PC-9 (cell line): ENCODE measurements at regions not wholly inside any gene's neighbourhood (a gene's known extent, or its start where the extent isn't known, plus 50 kb on each side); places are given as distances from the start of the nearest gene placed in this dataset.

Source experiments
- BruUV-seq: library from RNA; stranded (reverse); fragments of 400-500 nt; replicated peaks from 2 replicates; lab custom pipeline; 2021; lab: Mats Ljungman, UMichigan
- CTCF ChIA-PET: fragments of 300-600 bp; sonication (Branson Sonifier 250); formaldehyde crosslinking; loops from one replicate; lab custom pipeline; 2022; ENCODE audit warnings: antibody characterized with exemption; lab: Charles Lee
- POLR2A ChIA-PET: fragments of 300-600 bp; sonication (Branson Sonifier 250); formaldehyde crosslinking; loops from one replicate; lab custom pipeline; 2022; ENCODE audit warnings: antibody characterized with exemption; ENCODE audit not compliant: unreplicated experiment; lab: Charles Lee
- DNase-seq, 2 experiments: peaks; one replicate each; pipeline versions ENCODE4 v3.0.0 to v3.0.0-alpha.2; 2015 to 2022; ENCODE audit warnings: mixed read lengths in 1 of 2
- H2AFZ ChIP-seq: fragments of 200-600 bp; sonication (generic); 2 replicates; pipeline ENCODE4 v1.8.1; 2017; ENCODE audit warnings: antibody characterized with exemption
- H3F3A ChIP-seq: fragments of 200-600 bp; sonication (generic); 2 replicates; pipeline ENCODE4 v1.8.1; 2017; ENCODE audit warnings: antibody characterized with exemption, mild to moderate bottlenecking, low read depth; ENCODE audit not compliant: insufficient read depth
- H3K27ac ChIP-seq: fragments of 200-600 bp; sonication (generic); 2 replicates; pipeline ENCODE4 v1.6.1; 2016; ENCODE audit warnings: mixed run types
- H3K27me3 ChIP-seq: fragments of 200-600 bp; sonication (generic); 2 replicates; pipeline ENCODE4 v1.6.1; 2016; ENCODE audit warnings: low read depth, mixed run types; ENCODE audit not compliant: insufficient read depth
- H3K36me3 ChIP-seq: fragments of 200-600 bp; sonication (generic); 2 replicates; pipeline ENCODE4 v1.6.1; 2016; ENCODE audit warnings: low read depth, mixed run types
- H3K4me1 ChIP-seq: fragments of 200-600 bp; sonication (generic); replicated peaks from 2 replicates; pipeline ENCODE4 v1.6.1; 2016; ENCODE audit warnings: mixed run types; ENCODE audit not compliant: insufficient read depth
- H3K4me2 ChIP-seq: fragments of 200-600 bp; sonication (generic); 2 replicates; pipeline ENCODE4 v1.6.1; 2017; ENCODE audit warnings: mixed run types
- H3K4me3 ChIP-seq: fragments of 200-600 bp; sonication (generic); 2 replicates; pipeline ENCODE4 v1.6.1; 2016; ENCODE audit warnings: mixed run types
- H3K79me2 ChIP-seq: fragments of 200-600 bp; sonication (generic); 2 replicates; pipeline ENCODE4 v1.6.1; 2017; ENCODE audit warnings: low read depth, mixed run types
- H3K9me2 ChIP-seq: fragments of 200-600 bp; sonication (generic); 2 replicates; pipeline ENCODE4 v1.8.1; 2017; ENCODE audit warnings: mild to moderate bottlenecking; ENCODE audit not compliant: insufficient read depth
- H3K9me3 ChIP-seq: fragments of 200-600 bp; sonication (generic); 2 replicates; pipeline ENCODE4 v1.8.1; 2016; ENCODE audit warnings: low read depth; ENCODE audit not compliant: insufficient read depth
- H4K20me1 ChIP-seq: fragments of 200-600 bp; sonication (generic); 2 replicates; pipeline ENCODE4 v1.8.1; 2017; ENCODE audit not compliant: insufficient read depth
- CTCF ChIP-seq: fragments of 200-600 bp; sonication (generic); conservative IDR thresholded peaks from 2 replicates; pipeline ENCODE4 v1.6.1; 2017; ENCODE audit warnings: mixed run types, antibody characterized with exemption, mild to moderate bottlenecking, moderate library complexity
- EZH2 ChIP-seq: fragments of 200-600 bp; sonication (generic); IDR thresholded peaks from 2 replicates; pipeline ENCODE4 v1.8.0; 2017; ENCODE audit warnings: antibody characterized with exemption, low read depth
- intact Hi-C: fragments of 100-400 bp; cut with micrococcal nuclease; formaldehyde crosslinking; loops from one replicate; pipeline ENCODE4 v1.10.0; 2022; ENCODE audit not compliant: unreplicated experiment

GRCh38 chr5:68411161-68411560 lies 195.6 kb downstream of the PIK3R1 start:
- no peak overlapping the region for H3K4me2 ChIP-seq
- no peaks in the 10 kb centered on the region for H3K9me3 ChIP-seq
- H2AFZ ChIP-seq: no peak overlapping the region
- BruUV-seq: no TSS peak
- peaks cover 11% of the 10 kb centered on the region for H3K4me1 ChIP-seq
- intact Hi-C loops: no loop called here
- no peak for DNase-seq
- H3K9me2 ChIP-seq: no peaks in the 10 kb centered on the region
- no peak overlapping the region for H3K4me3 ChIP-seq
- no peak overlapping the region for H3K27ac ChIP-seq
- CTCF ChIA-PET: no interaction called here
- H3K79me2 ChIP-seq: no peaks in the 10 kb centered on the region
- POLR2A ChIA-PET: no interaction called here
- H3K36me3 ChIP-seq: no peaks in the 10 kb centered on the region
- H3K27me3 ChIP-seq: no peaks in the 10 kb centered on the region
- no peaks in the 10 kb centered on the region for H4K20me1 ChIP-seq
- H3F3A ChIP-seq: peaks cover 4% of the 10 kb centered on the region; the same call in 1 of the 2 replicates
- no peak for TF ChIP-seq CTCF

GRCh38 chr5:68415177-68416085 lies 199.9 kb downstream of the PIK3R1 start:
- TF ChIP-seq EZH2 (no peak), CTCF (no peak)
- H3K79me2 ChIP-seq: no peaks in the 10 kb centered on the region
- no peaks in the 10 kb centered on the region for H3F3A ChIP-seq
- H3K9me3 ChIP-seq: no peaks in the 10 kb centered on the region
- intact Hi-C loops: no loop called here
- H2AFZ ChIP-seq: no peak overlapping the region
- no peaks in the 10 kb centered on the region for H4K20me1 ChIP-seq
- ChIA-PET CTCF (no interaction called here), POLR2A (no interaction called here)
- H3K27me3 ChIP-seq: no peaks in the 10 kb centered on the region
- no peaks in the 10 kb centered on the region for H3K36me3 ChIP-seq
- no peak for DNase-seq
- peaks cover 12% of the 10 kb centered on the region for H3K4me1 ChIP-seq
- no peak overlapping the region for H3K4me3 ChIP-seq
- no TSS peak for BruUV-seq
- H3K4me2 ChIP-seq: no peak overlapping the region
- no peaks in the 10 kb centered on the region for H3K9me2 ChIP-seq
- H3K27ac ChIP-seq: no peak overlapping the region

GRCh38 chr5:68416714-68417113 lies 201.2 kb downstream of the PIK3R1 start:
- no TSS peak for BruUV-seq
- Histone ChIP-seq H2AFZ (no peak overlapping the region), H3K27ac (no peak overlapping the region), H3K9me2 (no peaks in the 10 kb centered on the region), H3K9me3 (no peaks in the 10 kb centered on the region), H4K20me1 (no peaks in the 10 kb centered on the region), H3K4me1 (peaks cover 20% of the 10 kb centered on the region), H3K4me3 (no peak overlapping the region), H3K27me3 (no peaks in the 10 kb centered on the region), H3F3A (no peaks in the 10 kb centered on the region), H3K79me2 (no peaks in the 10 kb centered on the region), H3K36me3 (no peaks in the 10 kb centered on the region), H3K4me2 (no peak overlapping the region)
- TF ChIP-seq EZH2: no peak
- no peak for TF ChIP-seq CTCF
- CTCF ChIA-PET: no interaction called here
- no peak for DNase-seq
- intact Hi-C loops: no loop called here
- POLR2A ChIA-PET: no interaction called here
